Thyroid gland (tissue), 4 donors: ENCODE measurements at regions not wholly inside any gene's neighbourhood (a gene's known extent, or its start where the extent isn't known, plus 50 kb on each side); places are given as distances from the start of the nearest gene placed in this dataset.
"Not testable (repeated sequence)": the region's sequence is repeated elsewhere in the genome, so short reads cannot be mapped to it uniquely, and the experiment has no call there.

ENCODE experiments used
- DNase-seq, 2 donors: peaks; one replicate each; pipeline ENCODE4 v3.0.0-alpha.2; 2019
- H3K27ac ChIP-seq, 3 donors: fragments of 200-600 bp; sonication (generic); 1 replicate in 2 of 3; 2 replicates in 1 of 3; pipeline ENCODE4 v1.5.1; 2016 to 2019; ENCODE audit warnings: mild to moderate bottlenecking in 1 of 3, moderate library complexity in 1 of 3
- H3K27me3 ChIP-seq: fragments of 200-600 bp; sonication (generic); one replicate; pipeline ENCODE4 v1.5.1; 2019
- H3K36me3 ChIP-seq, 2 donors: fragments of 200-600 bp; sonication (generic); one replicate each; pipeline ENCODE4 v1.5.1; 2016 to 2019
- H3K4me1 ChIP-seq, 2 donors: fragments of 200-600 bp; sonication (generic); one replicate each; pipeline ENCODE4 v1.5.1; 2017 to 2019
- H3K4me3 ChIP-seq, 3 donors: fragments of 200-600 bp; sonication (generic); replicated peaks in 1 of 3; 1 replicate in 2 of 3; 2 replicates in 1 of 3; pipeline ENCODE4 v1.5.1; 2016; ENCODE audit warnings: mild to moderate bottlenecking in 1 of 3
- H3K9me3 ChIP-seq: fragments of 200-600 bp; sonication (generic); one replicate; pipeline ENCODE4 v1.5.1; 2017
- POLR2A ChIP-seq, 2 donors: fragments of 450-650 bp; IDR thresholded peaks; one replicate each; pipeline ENCODE4 v1.6.1; 2017; ENCODE audit warnings: antibody characterized with exemption in 2 of 2, mild to moderate bottlenecking in 2 of 2, moderate library complexity in 1 of 2
- WGBS, 2 donors: methylation state at CpG; one replicate each; pipeline ENCODE4 v1.1.5; 2017; 5-methylcytosine and 5-hydroxymethylcytosine counted together
- intact Hi-C: fragments of 100-400 bp; cut with DNase I; formaldehyde crosslinking; loops from one replicate; pipeline ENCODE4 v1.15.1; 2023
- TF ChIP-seq, protein P1 (sequence below), 6 experiments: fragments of 200-600 bp in 3 of 6; fragments of 450-650 bp in 3 of 6; sonication (generic) in 3 of 6; IDR thresholded peaks; one replicate each; pipeline ENCODE4 v1.5.1; 2016 to 2019; ENCODE audit warnings: antibody characterized with exemption in 6 of 6, mild to moderate bottlenecking in 2 of 6, inconsistent platforms in 1 of 6, moderate library complexity in 1 of 6

GRCh38 chr18:78822949-78823285, 156.7 kb upstream of the SALL3 start:
- Histone ChIP-seq H3K4me1 (no peaks in the 10 kb centered on the region), H3K36me3 (no peaks in the 10 kb centered on the region), H3K27ac (no peak overlapping the region), H3K9me3 (no peaks in the 10 kb centered on the region), H3K4me3 (no peak overlapping the region), H3K27me3 (no peaks in the 10 kb centered on the region)
- TF ChIP-seq, protein P1, sequence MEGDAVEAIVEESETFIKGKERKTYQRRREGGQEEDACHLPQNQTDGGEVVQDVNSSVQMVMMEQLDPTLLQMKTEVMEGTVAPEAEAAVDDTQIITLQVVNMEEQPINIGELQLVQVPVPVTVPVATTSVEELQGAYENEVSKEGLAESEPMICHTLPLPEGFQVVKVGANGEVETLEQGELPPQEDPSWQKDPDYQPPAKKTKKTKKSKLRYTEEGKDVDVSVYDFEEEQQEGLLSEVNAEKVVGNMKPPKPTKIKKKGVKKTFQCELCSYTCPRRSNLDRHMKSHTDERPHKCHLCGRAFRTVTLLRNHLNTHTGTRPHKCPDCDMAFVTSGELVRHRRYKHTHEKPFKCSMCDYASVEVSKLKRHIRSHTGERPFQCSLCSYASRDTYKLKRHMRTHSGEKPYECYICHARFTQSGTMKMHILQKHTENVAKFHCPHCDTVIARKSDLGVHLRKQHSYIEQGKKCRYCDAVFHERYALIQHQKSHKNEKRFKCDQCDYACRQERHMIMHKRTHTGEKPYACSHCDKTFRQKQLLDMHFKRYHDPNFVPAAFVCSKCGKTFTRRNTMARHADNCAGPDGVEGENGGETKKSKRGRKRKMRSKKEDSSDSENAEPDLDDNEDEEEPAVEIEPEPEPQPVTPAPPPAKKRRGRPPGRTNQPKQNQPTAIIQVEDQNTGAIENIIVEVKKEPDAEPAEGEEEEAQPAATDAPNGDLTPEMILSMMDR (IDR thresholded peaks at IDR 0.05): no peak
- TF ChIP-seq POLR2A (IDR thresholded peaks at IDR 0.05): no peak
- DNase-seq: no peak
- WGBS, 2 donors: 84% methylated on average over 15 of the region's 15 CpGs
- intact Hi-C loops: no loop called here

- intact Hi-C loops: no loop called here
- Histone ChIP-seq H3K27me3 (no peaks in the 10 kb centered on the region), H3K9me3 (no peaks in the 10 kb centered on the region), H3K36me3 (no peaks in the 10 kb centered on the region), H3K27ac (no peak overlapping the region), H3K4me3 (no peak overlapping the region), H3K4me1 (no peaks in the 10 kb centered on the region)
- WGBS, 2 donors: 73 to 80% methylated on average over 6 of the region's 6 CpGs
- no peak for DNase-seq
- TF ChIP-seq POLR2A (IDR thresholded peaks at IDR 0.05): no peak
- TF ChIP-seq, protein P1 (IDR thresholded peaks at IDR 0.05): no peak
These were observed 154.4 kb upstream of the SALL3 start for GRCh38 chr18:78825168-78825567.

DNA sequence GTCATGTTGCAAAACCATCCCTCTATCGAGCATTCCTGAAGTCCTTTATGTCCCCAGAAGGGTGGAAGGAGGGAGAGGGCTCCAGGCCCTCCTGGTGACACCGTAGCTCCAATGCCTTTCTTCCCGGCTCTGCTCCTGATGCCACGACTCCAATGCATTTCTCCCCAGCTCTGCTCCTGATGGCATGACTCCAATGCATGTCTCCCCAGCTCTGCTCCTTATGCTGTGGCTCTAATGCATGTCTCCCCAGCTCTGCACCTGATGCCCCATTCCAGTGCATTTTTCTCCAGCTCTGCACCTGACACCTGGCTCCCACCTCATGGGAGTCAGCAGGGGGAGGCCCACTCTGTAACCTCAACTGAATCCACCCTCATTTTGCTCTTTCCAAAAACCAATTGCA, 153.0 kb upstream of the SALL3 start:
- H3K36me3 ChIP-seq: no peaks in the 10 kb centered on the region
- WGBS, 2 donors: 70 to 81% methylated on average over 4 of the region's 4 CpGs
- H3K27me3 ChIP-seq: no peaks in the 10 kb centered on the region
- no peaks in the 10 kb centered on the region for H3K4me1 ChIP-seq
- no peak for DNase-seq
- no peak overlapping the region for H3K27ac ChIP-seq
- H3K4me3 ChIP-seq: no peak overlapping the region
- intact Hi-C loops: no loop called here
- TF ChIP-seq POLR2A (IDR thresholded peaks at IDR 0.05): no peak
- H3K9me3 ChIP-seq: no peaks in the 10 kb centered on the region

DNA sequence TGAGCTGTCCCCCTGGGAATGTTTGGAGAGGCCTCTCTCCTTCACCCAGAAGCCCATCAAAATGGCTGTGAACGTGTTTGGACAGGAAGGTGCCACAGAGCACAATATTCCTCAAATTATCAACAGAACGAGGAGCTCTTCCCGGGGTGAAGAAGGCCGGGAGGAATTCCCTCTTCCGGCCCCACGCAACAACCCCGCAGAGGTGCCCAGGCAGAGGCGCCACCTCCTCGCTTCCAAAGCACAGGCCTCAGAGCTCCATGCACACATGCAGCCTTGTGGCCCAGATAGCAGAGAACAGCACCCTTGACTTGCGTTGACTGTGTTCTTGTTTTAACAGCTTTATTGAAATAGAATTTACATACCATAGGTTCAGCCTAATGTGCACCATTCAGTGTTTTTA, 152.5 kb upstream of the SALL3 start:
- Histone ChIP-seq H3K4me1 (no peaks in the 10 kb centered on the region), H3K36me3 (no peaks in the 10 kb centered on the region), H3K4me3 (no peak overlapping the region), H3K9me3 (no peaks in the 10 kb centered on the region), H3K27ac (no peak overlapping the region), H3K27me3 (no peaks in the 10 kb centered on the region)
- intact Hi-C loops: no loop called here
- WGBS, 2 donors: 92 to 94% methylated on average over 10 of the region's 10 CpGs
- no peak for DNase-seq
- TF ChIP-seq, protein P1 (IDR thresholded peaks at IDR 0.05): no peak
- no peak for TF ChIP-seq POLR2A (IDR thresholded peaks at IDR 0.05)

DNA sequence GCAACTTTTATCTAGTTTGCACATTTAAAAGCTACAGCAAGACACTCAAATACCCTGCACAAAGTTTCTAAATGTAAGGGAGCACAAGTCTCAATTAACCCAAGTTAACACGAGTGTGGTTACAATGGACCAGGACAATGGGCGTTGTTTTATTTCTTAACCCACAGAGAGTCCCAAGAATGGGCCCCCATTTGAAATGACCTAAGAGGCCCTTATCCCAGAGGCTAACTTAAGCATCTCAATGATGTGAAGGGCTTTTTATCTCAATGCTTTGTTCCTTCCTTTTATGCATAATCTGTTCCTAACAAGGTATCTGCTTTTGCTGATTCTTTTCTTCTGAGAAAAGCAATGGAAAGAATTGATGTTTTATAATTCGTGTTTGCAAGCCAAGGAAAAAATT, 151.5 kb upstream of the SALL3 start:
- DNase-seq: no peak
- Histone ChIP-seq H3K27ac (no peak overlapping the region), H3K4me1 (no peaks in the 10 kb centered on the region), H3K4me3 (no peak overlapping the region), H3K9me3 (no peaks in the 10 kb centered on the region), H3K36me3 (no peaks in the 10 kb centered on the region), H3K27me3 (no peaks in the 10 kb centered on the region)
- TF ChIP-seq POLR2A (IDR thresholded peaks at IDR 0.05): no peak
- TF ChIP-seq, protein P1 (IDR thresholded peaks at IDR 0.05): no peak
- intact Hi-C loops: no loop called here
- 58 to 68% methylated on average over 3 of the region's 3 CpGs for WGBS, 2 donors

GRCh38 chr18:78829026-78829425, 150.6 kb upstream of the SALL3 start:
- H3K36me3 ChIP-seq, H3K4me3 ChIP-seq, H3K4me1 ChIP-seq, H3K9me3 ChIP-seq, H3K27ac ChIP-seq, intact Hi-C loops, H3K27me3 ChIP-seq: not testable (repeated sequence)
- WGBS, 2 donors: 45 to 51% methylated on average over 11 to 12 of the region's 16 CpGs
- peak; percentile 47 to 55 for DNase-seq
